WTC11 (cell line): ENCODE measurements at regions not wholly inside any gene's neighbourhood (a gene's known extent, or its start where the extent isn't known, plus 50 kb on each side); places are given as distances from the start of the nearest gene placed in this dataset.

ENCODE experiments used
- ATAC-seq: fragments of 200-7000 bp; cut with Tn5 transposase; 2 replicates; pipeline ENCODE4 v1.10.0; 2021; ENCODE audit warnings: mild to moderate bottlenecking, moderate library complexity
- CTCF ChIA-PET: fragments of 300-600 bp; sonication (Branson Sonifier 250); formaldehyde crosslinking; loops from one replicate; lab custom pipeline; 2021; ENCODE audit warnings: antibody characterized with exemption; lab: Charles Lee
- POLR2A ChIA-PET: fragments of 350-600 bp; sonication (Branson Sonifier 250); formaldehyde crosslinking; loops from one replicate; lab custom pipeline; 2021; ENCODE audit warnings: antibody characterized with exemption; lab: Charles Lee
- DNase-seq: peaks from one replicate; pipeline ENCODE4 v3.0.0; 2021; ENCODE audit warnings: low spot score
- H3K27ac Mint-ChIP-seq: 2 replicates; pipeline ENCODE4 v1.8.0; 2021; ENCODE audit warnings: mixed read lengths
- H3K27me3 Mint-ChIP-seq: 2 replicates; pipeline ENCODE4 v1.8.0; 2021; ENCODE audit warnings: low read depth, mild to moderate bottlenecking, moderate library complexity, mixed read lengths
- H3K36me3 Mint-ChIP-seq: 2 replicates; pipeline ENCODE4 v1.8.0; 2021; ENCODE audit warnings: mixed read lengths
- H3K4me1 Mint-ChIP-seq: 2 replicates; pipeline ENCODE4 v1.8.0; 2022; ENCODE audit warnings: mixed read lengths
- H3K4me3 Mint-ChIP-seq: 2 replicates; pipeline ENCODE4 v1.8.0; 2021; ENCODE audit warnings: mild to moderate bottlenecking, moderate library complexity, mixed read lengths
- H3K9me3 Mint-ChIP-seq: 2 replicates; pipeline ENCODE4 v1.8.0; 2021; ENCODE audit warnings: mixed read lengths
- CREB1 ChIP-seq: sonication (generic); formaldehyde crosslinking; IDR thresholded peaks from 2 replicates; pipeline ENCODE4 v1.8.0; 2023; ENCODE audit warnings: mild to moderate bottlenecking, missing genetic modification reagents
- CREM ChIP-seq: sonication (generic); formaldehyde crosslinking; IDR thresholded peaks from 2 replicates; pipeline ENCODE4 v1.8.1; 2022; ENCODE audit warnings: mild to moderate bottlenecking, missing genetic modification reagents, moderate library complexity
- ELF4 ChIP-seq: sonication (generic); formaldehyde crosslinking; IDR thresholded peaks from 2 replicates; pipeline ENCODE4 v1.8.1; 2022; ENCODE audit warnings: low read depth, mild to moderate bottlenecking, moderate library complexity, missing genetic modification reagents
- EMX1 ChIP-seq: fragments of 250-450 bp; sonication (Bioruptor Pico); IDR thresholded peaks from 2 replicates; pipeline ENCODE4 v1.8.0; 2021; ENCODE audit warnings: mild to moderate bottlenecking
- FOXK1 ChIP-seq: sonication (generic); formaldehyde crosslinking; IDR thresholded peaks from 2 replicates; pipeline ENCODE4 v1.8.0; 2022; ENCODE audit warnings: mild to moderate bottlenecking, moderate library complexity, missing genetic modification reagents
- GABPB1 ChIP-seq: sonication (generic); formaldehyde crosslinking; IDR thresholded peaks from 2 replicates; pipeline ENCODE4 v1.8.1; 2023; ENCODE audit warnings: mild to moderate bottlenecking, missing genetic modification reagents
- GTF2I ChIP-seq: fragments of 250-450 bp; sonication (Bioruptor Pico); conservative IDR thresholded peaks from 2 replicates; pipeline ENCODE4 v1.4.0; 2021; ENCODE audit warnings: mild to moderate bottlenecking
- KAT7 ChIP-seq: sonication (generic); formaldehyde crosslinking; IDR thresholded peaks from 2 replicates; pipeline ENCODE4 v1.8.1; 2023; ENCODE audit warnings: missing genetic modification reagents, mild to moderate bottlenecking, borderline replicate concordance
- MXD4 ChIP-seq: fragments of 250-450 bp; sonication (Bioruptor Pico); IDR thresholded peaks from 2 replicates; pipeline ENCODE4 v1.8.0; 2021; ENCODE audit warnings: mild to moderate bottlenecking, moderate library complexity, borderline replicate concordance
- NR1H2 ChIP-seq: sonication (generic); formaldehyde crosslinking; IDR thresholded peaks from 2 replicates; pipeline ENCODE4 v1.9.0; 2021; ENCODE audit warnings: mild to moderate bottlenecking, moderate library complexity, missing genetic modification reagents
- NR2C2 ChIP-seq: sonication (generic); formaldehyde crosslinking; IDR thresholded peaks from 2 replicates; pipeline ENCODE4 v1.8.0; 2022; ENCODE audit warnings: mild to moderate bottlenecking, missing genetic modification reagents
- NR3C1 ChIP-seq: sonication (generic); formaldehyde crosslinking; conservative IDR thresholded peaks from 2 replicates; pipeline ENCODE4 v1.8.1; 2023; ENCODE audit warnings: low read depth, mild to moderate bottlenecking, missing genetic modification reagents
- RORB ChIP-seq: fragments of 250-450 bp; sonication (Bioruptor Pico); IDR thresholded peaks from 2 replicates; pipeline ENCODE4 v1.9.0; 2021; ENCODE audit warnings: mild to moderate bottlenecking
- SMAD3 ChIP-seq: sonication (generic); formaldehyde crosslinking; IDR thresholded peaks from 2 replicates; pipeline ENCODE4 v1.8.0; 2022; ENCODE audit warnings: missing genetic modification reagents, mild to moderate bottlenecking, borderline replicate concordance
- ZBTB21 ChIP-seq: sonication (generic); formaldehyde crosslinking; IDR thresholded peaks from 2 replicates; pipeline ENCODE4 v1.8.1; 2023; ENCODE audit warnings: mild to moderate bottlenecking, missing genetic modification reagents, borderline replicate concordance
- ZNF121 ChIP-seq: sonication (generic); formaldehyde crosslinking; IDR thresholded peaks from 2 replicates; pipeline ENCODE4 v1.8.0; 2023; ENCODE audit warnings: missing genetic modification reagents
- ZNF232 ChIP-seq: sonication (generic); formaldehyde crosslinking; IDR thresholded peaks from 2 replicates; pipeline ENCODE4 v1.8.0; 2022; ENCODE audit warnings: mild to moderate bottlenecking, missing genetic modification reagents
- ZNF423 ChIP-seq: fragments of 250-450 bp; sonication (Bioruptor Pico); IDR thresholded peaks from 2 replicates; pipeline ENCODE4 v2.1.2; 2022; ENCODE audit warnings: mild to moderate bottlenecking, moderate library complexity
- TF ChIP-seq, protein P1 (sequence below): fragments of 250-450 bp; sonication (Bioruptor Pico); IDR thresholded peaks from 2 replicates; pipeline ENCODE4 v1.9.0; 2021; ENCODE audit warnings: moderate library complexity, mild to moderate bottlenecking, inconsistent platforms, borderline replicate concordance
- TF ChIP-seq, protein P2 (sequence below): sonication (generic); formaldehyde crosslinking; IDR thresholded peaks from 2 replicates; pipeline ENCODE4 v1.8.1; 2022; ENCODE audit warnings: mild to moderate bottlenecking, moderate library complexity, missing genetic modification reagents
- TF ChIP-seq, protein P3 (sequence below): fragments of 200-600 bp; IDR thresholded peaks from 2 replicates; pipeline ENCODE4 v1.8.0; 2022; ENCODE audit warnings: antibody characterized with exemption
- TF ChIP-seq, protein P4 (sequence below): sonication (generic); formaldehyde crosslinking; conservative IDR thresholded peaks from 2 replicates; pipeline ENCODE4 v1.8.1; 2023; ENCODE audit warnings: mild to moderate bottlenecking, low read depth, missing genetic modification reagents, moderate library complexity
- TF ChIP-seq, protein P5 (sequence below): fragments of 250-450 bp; sonication (Bioruptor Pico); IDR thresholded peaks from 2 replicates; pipeline ENCODE4 v2.1.2; 2022; ENCODE audit warnings: mild to moderate bottlenecking, moderate library complexity

DNA sequence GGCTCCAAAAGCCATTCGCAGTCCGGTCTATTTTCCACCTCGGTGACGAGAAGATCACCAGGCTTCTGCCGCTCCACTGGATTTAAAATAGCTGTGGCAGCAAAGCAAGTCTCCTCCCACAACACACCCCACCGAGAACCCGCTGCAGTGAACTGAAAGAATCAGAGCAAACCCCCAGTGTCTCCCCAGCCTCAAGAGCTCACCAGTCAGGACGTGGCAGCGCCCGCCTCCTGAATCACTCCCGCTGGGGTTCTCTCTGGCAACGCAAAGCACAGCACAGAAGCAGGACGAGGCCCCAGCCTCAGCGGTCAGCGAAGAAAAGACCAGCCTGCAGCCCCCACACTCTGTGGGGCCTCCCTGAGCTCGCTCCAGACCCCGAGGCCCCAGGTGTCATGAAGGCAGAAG lies 126.1 kb upstream of the PPP2R2D start:
- H3K4me1 Mint-ChIP-seq = peaks cover 12% of the 10 kb centered on the region
- no peak overlapping the region for H3K27ac Mint-ChIP-seq
- H3K9me3 Mint-ChIP-seq = peaks cover 43% of the 10 kb centered on the region
- ATAC-seq (no peak), DNase-seq (no peak)
- TF ChIP-seq KAT7 (CRISPR knock-in tag) = no peak
- TF ChIP-seq, protein P1, sequence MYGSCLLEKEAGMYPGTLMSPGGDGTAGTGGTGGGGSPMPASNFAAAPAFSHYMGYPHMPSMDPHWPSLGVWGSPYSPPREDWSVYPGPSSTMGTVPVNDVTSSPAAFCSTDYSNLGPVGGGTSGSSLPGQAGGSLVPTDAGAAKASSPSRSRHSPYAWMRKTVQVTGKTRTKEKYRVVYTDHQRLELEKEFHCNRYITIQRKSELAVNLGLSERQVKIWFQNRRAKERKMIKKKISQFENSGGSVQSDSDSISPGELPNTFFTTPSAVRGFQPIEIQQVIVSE = no peak
- TF ChIP-seq GTF2I (CRISPR knock-in tag) = no peak
- TF ChIP-seq CREB1 (CRISPR knock-in tag) = no peak
- TF ChIP-seq, protein P2, sequence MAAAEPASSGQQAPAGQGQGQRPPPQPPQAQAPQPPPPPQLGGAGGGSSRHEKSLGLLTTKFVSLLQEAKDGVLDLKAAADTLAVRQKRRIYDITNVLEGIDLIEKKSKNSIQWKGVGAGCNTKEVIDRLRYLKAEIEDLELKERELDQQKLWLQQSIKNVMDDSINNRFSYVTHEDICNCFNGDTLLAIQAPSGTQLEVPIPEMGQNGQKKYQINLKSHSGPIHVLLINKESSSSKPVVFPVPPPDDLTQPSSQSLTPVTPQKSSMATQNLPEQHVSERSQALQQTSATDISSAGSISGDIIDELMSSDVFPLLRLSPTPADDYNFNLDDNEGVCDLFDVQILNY (CRISPR knock-in tag) = no peak
- no peak for TF ChIP-seq ZNF232
- no peak for TF ChIP-seq NR2C2
- TF ChIP-seq, protein P3, sequence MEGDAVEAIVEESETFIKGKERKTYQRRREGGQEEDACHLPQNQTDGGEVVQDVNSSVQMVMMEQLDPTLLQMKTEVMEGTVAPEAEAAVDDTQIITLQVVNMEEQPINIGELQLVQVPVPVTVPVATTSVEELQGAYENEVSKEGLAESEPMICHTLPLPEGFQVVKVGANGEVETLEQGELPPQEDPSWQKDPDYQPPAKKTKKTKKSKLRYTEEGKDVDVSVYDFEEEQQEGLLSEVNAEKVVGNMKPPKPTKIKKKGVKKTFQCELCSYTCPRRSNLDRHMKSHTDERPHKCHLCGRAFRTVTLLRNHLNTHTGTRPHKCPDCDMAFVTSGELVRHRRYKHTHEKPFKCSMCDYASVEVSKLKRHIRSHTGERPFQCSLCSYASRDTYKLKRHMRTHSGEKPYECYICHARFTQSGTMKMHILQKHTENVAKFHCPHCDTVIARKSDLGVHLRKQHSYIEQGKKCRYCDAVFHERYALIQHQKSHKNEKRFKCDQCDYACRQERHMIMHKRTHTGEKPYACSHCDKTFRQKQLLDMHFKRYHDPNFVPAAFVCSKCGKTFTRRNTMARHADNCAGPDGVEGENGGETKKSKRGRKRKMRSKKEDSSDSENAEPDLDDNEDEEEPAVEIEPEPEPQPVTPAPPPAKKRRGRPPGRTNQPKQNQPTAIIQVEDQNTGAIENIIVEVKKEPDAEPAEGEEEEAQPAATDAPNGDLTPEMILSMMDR = no peak
- no peak for TF ChIP-seq EMX1 (CRISPR knock-in tag)
- TF ChIP-seq NR3C1 = no peak
- H3K27me3 Mint-ChIP-seq = peaks cover 10% of the 10 kb centered on the region
- peaks cover 42% of the 10 kb centered on the region for H3K36me3 Mint-ChIP-seq
- ChIA-PET POLR2A (no interaction called here), CTCF (interaction anchor here (1.5 kb wide), 1 partner anchor 12 kb away, joined by 5 read pairs; no protein-coding TSS in a partner anchor)
- H3K4me3 Mint-ChIP-seq = no peak overlapping the region

DNA sequence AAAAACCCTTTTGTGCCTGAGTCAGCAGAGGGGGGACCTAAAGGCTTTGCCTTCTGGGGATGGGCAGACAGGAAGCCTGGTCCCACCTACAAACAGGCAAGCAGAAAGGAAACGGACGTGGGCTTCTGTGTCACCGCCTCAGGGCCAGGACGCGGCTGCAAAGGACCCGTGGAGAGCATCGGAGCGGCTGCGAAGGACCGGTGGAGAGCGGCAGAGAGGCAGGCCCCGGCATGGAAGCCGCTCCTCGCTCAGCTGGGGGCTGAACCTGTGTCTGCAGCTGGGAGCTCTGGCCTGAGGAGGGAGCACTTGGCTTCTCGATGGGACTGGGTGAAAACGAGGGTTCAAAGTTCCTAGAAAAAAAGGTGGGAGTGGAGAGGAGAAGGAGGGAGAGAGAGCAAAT lies 125.4 kb upstream of the PPP2R2D start:
- ATAC-seq = peak; percentile 65
- H3K27ac Mint-ChIP-seq = no peak overlapping the region
- peaks cover 4% of the 10 kb centered on the region for H3K4me1 Mint-ChIP-seq
- no peak overlapping the region for H3K4me3 Mint-ChIP-seq
- ChIA-PET POLR2A (no interaction called here), CTCF (interaction anchor here (0.6 to 1.5 kb wide), 3 partner anchors 12 to 65 kb away, joined by 3 to 5 read pairs (median 3); no protein-coding TSS in a partner anchor)
- no peak for DNase-seq
- H3K9me3 Mint-ChIP-seq = peaks cover 49% of the 10 kb centered on the region
- H3K36me3 Mint-ChIP-seq = peaks cover 47% of the 10 kb centered on the region
- H3K27me3 Mint-ChIP-seq = peaks cover 12% of the 10 kb centered on the region
- TF ChIP-seq, protein P4, sequence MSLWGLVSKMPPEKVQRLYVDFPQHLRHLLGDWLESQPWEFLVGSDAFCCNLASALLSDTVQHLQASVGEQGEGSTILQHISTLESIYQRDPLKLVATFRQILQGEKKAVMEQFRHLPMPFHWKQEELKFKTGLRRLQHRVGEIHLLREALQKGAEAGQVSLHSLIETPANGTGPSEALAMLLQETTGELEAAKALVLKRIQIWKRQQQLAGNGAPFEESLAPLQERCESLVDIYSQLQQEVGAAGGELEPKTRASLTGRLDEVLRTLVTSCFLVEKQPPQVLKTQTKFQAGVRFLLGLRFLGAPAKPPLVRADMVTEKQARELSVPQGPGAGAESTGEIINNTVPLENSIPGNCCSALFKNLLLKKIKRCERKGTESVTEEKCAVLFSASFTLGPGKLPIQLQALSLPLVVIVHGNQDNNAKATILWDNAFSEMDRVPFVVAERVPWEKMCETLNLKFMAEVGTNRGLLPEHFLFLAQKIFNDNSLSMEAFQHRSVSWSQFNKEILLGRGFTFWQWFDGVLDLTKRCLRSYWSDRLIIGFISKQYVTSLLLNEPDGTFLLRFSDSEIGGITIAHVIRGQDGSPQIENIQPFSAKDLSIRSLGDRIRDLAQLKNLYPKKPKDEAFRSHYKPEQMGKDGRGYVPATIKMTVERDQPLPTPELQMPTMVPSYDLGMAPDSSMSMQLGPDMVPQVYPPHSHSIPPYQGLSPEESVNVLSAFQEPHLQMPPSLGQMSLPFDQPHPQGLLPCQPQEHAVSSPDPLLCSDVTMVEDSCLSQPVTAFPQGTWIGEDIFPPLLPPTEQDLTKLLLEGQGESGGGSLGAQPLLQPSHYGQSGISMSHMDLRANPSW = no peak
- TF ChIP-seq ZNF121 (CRISPR knock-in tag) (no peak), SMAD3 (CRISPR knock-in tag) (no peak), ZBTB21 (CRISPR knock-in tag) (no peak), GABPB1 (CRISPR knock-in tag) (no peak), RORB (CRISPR knock-in tag) (no peak), ELF4 (no peak), NR2C2 (no peak)
- TF ChIP-seq, protein P2 (CRISPR knock-in tag) = no peak

DNA sequence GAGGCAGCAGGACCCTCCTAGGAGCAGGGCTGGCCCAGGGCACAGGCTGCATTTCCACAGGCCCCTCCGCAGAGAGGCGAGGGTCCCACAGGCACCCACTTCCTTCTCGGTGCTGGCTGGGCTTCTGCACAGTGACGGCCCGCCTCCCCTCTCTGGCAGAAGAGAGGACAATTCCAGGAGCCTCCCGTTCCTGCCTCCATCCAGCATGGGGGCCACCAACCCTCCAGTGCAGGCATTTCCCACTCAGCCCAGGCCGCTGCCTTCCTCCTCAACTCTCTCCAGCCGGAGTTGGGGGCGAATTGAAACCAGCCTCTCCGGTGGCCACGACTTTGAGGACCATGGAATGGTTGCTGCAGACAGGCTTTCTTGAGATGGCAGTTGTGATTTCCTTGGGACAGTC lies 125.0 kb upstream of the PPP2R2D start:
- ChIA-PET CTCF (interaction anchor here (0.9 to 1.5 kb wide), 2 partner anchors 11 to 64 kb away, joined by 3 to 5 read pairs; no protein-coding TSS in a partner anchor), POLR2A (no interaction called here)
- H3K27me3 Mint-ChIP-seq = peaks cover 12% of the 10 kb centered on the region
- peaks cover 51% of the 10 kb centered on the region for H3K36me3 Mint-ChIP-seq
- peaks cover 53% of the 10 kb centered on the region for H3K9me3 Mint-ChIP-seq
- DNase-seq = no peak
- H3K4me1 Mint-ChIP-seq = peaks cover 4% of the 10 kb centered on the region
- no peak for ATAC-seq
- H3K27ac Mint-ChIP-seq = no peak overlapping the region
- H3K4me3 Mint-ChIP-seq = no peak overlapping the region
- TF ChIP-seq, protein P5, sequence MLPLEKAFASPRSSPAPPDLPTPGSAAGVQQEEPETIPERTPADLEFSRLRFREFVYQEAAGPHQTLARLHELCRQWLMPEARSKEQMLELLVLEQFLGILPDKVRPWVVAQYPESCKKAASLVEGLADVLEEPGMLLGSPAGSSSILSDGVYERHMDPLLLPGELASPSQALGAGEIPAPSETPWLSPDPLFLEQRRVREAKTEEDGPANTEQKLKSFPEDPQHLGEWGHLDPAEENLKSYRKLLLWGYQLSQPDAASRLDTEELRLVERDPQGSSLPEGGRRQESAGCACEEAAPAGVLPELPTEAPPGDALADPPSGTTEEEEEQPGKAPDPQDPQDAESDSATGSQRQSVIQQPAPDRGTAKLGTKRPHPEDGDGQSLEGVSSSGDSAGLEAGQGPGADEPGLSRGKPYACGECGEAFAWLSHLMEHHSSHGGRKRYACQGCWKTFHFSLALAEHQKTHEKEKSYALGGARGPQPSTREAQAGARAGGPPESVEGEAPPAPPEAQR = no peak
- TF ChIP-seq CREM (no peak), ZNF423 (CRISPR knock-in tag) (no peak), MXD4 (CRISPR knock-in tag) (no peak), FOXK1 (CRISPR knock-in tag) (no peak), NR1H2 (CRISPR knock-in tag) (no peak), KAT7 (CRISPR knock-in tag) (no peak)
